HG02798 (cell line): ENCODE measurements at regions not wholly inside any gene's neighbourhood (a gene's known extent, or its start where the extent isn't known, plus 50 kb on each side); places are given as distances from the start of the nearest gene placed in this dataset.
"Not testable (repeated sequence)": the region's sequence is repeated elsewhere in the genome, so short reads cannot be mapped to it uniquely, and the experiment has no call there.

Source experiments
- ATAC-seq: cut with Tn5 transposase; IDR thresholded peaks from one replicate; pipeline ENCODE4 v1.9.1; 2021; ENCODE audit warnings: mild to moderate bottlenecking; ENCODE audit not compliant: unreplicated experiment, poor library complexity

DNA sequence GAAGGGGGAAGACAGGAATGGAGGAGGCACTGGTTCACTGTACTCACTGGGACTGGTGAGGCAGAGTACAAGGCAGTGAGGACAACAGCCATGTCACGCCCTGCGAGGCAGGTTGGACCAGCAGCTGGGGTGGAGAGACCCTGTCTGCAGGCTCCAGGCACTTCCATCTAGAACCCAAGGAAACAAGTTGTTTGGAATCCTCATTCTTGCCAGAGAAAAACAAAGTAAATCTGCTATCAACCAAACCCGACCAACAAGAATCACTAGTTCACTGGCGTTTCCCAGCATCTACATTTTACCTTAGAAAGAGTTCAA, 98.5 kb upstream of the CDYL start:
- no peak for ATAC-seq

DNA sequence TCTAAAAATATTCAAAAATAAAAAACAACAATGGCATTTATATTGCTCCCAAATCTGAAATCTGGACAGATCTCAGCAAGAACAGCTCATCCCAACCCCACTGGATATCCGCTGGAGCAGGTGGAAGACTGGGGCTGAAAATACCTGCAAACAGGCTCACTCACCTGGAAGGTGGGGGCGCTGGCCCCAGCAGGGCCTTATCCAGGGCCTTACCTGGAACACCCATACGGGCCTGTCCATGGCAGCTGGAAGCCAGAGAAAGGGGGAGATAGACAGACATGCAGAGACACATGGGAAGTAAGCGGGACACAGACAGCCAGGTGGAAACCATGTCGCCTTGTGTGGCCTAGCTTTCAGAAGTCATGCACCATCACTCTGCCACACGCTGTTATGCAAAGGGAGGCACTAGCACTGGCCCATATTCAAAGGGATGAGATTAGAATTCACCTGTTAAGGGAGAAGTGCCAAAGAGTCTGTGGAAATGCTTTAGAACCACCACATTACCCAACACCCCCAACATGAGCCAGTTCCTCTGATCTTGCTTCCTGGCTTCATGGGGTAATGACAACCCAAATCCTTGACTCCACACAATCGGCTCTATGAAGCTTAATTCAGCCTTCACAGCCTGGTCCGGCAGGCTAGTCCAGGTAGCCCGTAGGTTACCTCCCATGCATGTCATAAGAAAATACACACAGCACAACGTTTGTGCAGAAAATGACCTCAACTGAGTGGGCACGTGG, 99.0 kb upstream of the CDYL start:
- ATAC-seq = no peak

DNA sequence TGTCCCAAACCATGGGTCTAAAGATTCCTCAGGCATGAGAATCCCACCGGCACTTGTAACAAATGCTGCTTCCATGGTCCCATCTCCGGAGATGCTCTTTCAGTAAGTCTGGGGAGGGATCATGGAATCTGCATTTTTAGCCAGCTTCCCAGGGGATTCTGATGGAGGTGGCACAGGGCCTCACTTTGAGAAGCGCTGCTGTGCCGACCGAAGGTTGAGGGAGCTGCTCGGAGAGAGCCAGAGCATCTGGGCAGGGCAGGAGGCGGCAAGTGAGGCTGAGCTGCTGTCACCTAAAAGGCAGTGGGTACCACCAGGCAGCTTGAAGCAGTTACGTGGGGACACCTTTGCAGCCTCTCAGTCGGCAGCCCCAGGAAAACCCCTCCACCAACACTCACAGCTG, 100.2 kb upstream of the CDYL start:
- no peak for ATAC-seq

DNA sequence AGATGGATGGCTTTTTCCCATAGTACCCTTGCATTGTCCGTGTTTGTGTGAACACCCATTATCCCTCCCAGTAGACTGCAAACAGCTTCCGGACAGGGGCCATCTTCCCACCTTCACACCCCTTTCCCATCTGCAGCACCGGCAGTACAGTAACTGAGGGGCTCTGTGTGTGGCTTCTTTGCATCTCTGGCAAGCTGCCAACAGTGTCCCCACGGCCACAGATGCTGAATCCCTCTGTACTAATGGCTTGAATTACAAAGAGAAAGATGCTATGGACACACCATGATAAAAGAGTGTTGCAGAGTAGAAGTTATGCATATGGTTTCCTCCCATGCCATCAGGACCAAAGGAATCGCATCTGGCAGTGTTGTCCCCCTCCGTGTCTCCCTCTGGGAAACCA, 101.1 kb upstream of the CDYL start:
- ATAC-seq = no peak

DNA sequence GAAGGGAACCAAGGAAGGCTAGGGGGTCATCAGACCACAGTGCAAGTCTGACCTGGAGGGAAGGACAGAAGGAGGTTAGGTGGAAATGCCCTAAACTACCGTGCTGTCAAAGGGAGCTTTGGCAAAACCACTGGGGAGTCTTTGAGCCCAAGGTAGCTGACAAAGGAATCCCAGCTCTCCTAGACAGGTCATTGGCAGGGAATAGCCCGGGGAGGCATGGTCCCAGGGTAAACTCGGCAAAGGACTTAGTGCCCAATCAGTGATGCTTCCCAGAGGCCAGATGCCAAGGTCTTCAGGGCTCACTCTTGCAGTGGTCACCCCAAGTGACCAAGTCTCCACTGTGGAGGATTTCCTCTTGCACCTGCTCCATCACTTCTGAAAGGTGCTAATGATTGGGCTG, 102.3 kb upstream of the CDYL start:
- ATAC-seq = no peak

DNA sequence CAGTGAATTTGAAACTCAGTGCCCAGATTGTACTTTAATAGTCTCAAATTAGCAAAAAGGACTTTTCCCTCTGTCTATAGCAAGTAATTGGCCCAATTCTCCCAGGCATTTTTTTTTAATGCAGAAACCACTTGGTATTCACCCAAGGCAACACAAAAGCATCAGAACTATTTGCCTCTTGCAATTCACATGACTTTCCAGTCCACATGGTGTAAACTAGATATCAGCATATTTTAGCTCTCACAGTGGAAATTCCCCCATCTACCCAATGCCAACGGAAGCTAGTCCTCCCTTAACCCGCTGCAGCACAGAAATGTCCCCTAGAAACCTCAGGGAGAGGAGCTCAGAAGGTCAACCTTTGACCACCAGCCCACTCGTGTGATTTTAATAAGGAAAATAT, 103.4 kb upstream of the CDYL start:
- ATAC-seq = no peak

DNA sequence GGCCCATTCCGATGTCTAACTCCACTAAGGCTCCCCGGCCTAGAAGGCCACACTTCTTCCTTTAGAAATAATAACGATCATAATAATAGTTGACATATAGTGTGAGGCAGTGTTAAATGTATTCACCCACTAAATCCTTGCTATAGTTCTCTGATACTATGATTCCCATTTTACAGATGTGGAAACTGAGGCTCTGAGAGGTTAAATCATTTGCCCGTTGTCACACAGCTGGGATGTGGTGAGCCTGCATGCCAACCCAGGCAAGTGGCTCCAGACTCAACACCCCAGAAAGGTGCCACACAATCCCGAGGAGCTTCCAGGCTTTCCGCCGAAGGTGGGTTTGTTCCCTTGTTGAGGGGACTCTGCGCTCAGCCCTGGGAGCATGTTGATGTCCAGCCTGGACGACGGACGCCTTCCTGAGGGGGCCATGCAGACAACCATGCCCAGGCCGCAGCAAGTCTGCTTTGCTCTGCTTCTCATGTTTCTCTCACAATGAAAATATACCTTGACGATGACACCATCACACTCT, 104.6 kb upstream of the CDYL start:
- no peak for ATAC-seq

DNA sequence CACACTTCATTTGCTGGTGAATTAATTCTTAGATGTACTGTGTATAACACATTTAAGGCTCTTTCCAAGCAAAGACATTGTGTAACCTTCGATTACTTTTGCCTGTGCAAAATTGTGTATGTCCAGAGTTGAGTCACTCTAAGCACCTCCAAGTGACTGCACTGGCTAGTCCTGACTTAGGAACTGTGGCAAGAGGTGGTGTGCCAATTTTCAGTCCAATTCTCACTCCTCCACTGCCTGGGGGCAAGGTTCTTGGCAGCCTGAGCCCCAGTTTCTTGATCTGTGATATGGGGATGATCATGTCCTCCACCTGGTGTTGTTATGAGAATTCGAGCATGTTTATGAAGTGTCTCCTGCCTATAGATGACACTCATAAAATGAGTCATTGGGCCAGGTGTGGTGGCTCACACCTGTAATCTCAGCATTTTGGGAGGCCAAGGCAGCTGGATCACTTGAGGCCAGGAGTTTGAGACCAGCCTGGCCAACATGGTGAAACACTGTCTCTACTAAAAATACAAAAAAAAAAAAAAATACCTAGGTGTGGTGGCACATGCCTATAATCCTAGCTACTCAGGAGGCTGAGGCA, 105.3 kb upstream of the CDYL start:
- no peak for ATAC-seq

DNA sequence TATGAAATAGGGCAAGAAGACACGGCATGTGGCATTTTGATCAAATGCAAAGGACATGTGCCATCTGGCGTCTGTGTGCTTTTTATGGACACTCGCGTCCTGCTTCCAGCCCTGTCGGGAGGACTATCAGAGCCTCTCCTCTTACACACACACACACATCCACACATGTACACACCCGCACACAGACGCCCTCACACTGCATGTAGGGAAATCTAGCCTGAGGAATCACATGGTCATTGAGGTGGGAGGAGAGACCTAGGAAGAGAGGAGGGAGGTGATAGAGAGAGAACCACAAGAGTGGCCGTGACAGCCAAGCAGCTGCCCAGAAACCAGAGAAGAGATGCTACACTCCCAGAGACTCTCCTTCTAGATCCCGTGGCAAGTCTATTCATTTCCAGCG, 105.9 kb upstream of the CDYL start:
- no peak for ATAC-seq

DNA sequence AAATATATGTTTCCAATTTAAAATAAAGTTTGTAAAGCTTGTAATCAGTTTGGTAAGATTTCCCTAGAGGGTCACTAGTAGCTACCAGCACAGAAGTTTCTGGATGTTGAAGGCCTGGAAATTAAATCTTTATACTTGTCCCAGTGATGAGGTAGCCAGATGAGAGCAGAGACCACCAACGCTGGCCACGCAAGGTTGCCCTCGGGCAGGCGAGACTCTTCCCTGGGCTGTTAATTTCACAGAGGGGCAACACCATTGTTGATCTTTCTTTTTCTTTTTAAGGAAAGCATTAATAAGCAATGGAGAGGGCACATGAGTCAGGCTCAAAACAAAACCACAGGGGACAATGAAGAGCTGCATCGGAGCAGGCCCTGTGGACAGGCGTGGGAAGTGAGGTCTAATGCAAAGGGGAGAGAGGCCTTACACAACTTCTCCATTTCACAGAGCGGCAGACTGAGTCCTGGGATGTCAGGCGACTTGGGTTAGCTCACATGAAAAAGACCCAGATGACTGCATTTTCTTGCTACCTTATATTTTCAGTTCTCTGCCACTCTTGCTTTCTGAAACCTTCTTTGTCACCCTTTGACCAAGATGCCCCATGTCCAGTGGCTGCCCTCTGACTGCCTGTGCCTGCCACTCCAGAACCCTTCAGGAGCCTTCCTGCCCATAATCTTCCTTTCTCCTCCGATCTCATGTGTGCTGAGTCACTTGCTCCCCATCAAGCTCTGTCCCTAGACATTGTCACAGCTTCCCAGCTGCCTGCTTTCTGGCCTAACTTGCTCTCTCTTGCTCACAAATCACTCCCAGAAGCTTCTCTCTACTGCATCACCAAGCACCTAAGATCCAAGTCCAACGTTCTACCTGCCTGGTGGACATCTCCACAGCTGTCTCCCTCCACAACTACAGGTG, 107.7 kb upstream of the CDYL start:
- no peak for ATAC-seq

DNA sequence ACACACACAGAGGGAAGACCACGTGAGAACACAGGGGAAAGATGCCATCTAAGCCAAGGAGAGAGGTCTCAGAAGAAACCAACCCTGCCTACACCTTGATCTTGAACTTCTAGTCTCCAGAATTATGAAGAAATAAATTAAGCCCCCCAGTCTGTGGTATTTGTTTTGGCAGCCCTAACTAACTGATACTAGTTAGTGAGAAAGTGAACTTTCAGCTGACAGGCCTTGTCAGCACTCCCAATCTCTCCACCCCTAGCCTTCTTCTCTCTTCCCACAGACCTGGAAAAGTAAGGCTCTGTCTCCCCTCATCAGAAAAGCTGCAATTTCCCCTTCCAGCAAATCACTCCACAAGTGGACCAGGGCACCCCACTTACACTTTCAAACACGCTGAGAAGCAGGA, 108.6 kb upstream of the CDYL start:
- no peak for ATAC-seq

DNA sequence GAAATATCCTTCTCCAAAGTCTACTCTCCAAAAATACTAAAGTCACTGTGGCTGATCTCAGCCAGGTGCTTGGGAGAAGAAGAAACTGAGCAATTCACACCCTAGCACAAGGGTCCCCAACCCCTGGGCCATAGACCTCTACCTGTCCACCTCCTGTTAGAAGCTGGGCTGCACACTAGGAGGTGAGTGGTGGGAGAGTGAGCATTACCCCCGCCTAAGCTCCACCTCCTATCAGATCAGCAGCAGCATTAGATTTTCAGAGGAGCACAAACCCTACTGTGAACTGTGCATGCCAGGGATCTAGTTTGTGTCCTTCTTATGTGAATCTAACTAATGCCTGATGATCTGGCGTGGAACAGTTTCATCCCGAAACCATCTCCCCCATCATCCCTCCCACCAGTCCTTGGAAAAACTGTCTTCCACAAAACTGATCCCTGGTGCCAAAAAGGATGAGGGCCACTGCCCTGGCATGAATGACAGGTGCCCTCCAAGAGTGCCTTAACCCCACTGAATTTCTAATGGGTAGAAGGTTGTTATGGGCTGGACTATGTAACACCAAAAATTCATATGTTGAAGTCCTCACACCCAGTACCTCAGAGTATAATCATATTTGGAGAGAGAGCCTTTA, 109.2 kb upstream of the CDYL start:
- no peak for ATAC-seq

DNA sequence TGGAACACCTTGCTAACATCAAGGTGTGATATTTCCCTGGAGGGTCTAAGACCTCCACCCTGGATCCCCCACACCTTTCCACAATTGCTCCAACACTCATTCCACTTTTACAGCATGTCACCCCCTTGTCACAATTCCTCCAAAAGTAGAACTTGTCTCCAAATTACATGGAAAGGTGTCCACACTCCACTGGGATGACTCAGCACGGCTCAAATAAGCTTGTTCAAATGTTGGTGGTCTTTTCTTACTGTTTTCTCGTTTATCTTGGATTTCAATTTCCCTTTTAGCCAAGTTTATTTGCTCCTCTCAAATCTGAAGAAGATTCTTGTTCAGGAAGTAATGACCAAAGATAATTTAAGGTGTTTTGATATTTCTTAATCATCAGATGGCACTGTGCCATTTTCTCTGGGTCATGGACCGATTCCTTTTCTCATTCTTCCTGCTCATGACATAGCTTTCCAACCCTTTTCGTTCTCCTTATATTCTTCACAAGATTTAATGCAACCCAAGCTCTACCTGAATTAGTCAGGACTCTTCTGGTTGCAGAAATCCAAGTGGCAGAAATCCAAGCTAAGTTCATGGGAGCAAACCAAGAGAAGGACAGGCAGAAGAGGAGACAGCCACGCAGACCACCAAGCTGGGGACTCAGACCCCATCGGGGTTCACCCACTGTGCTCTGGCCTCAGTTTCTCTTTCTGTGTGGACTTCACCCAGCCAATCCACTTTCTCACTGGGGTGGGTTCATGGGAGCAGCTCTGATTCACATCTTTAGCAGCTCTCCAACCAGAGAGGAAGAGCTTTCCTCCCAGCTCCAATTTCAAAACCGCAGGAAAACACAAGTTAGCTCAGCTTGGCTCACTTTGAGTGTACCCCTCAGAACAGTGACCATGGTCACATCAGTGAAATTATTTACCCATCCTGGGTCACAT, 110.5 kb upstream of the CDYL start:
- no peak for ATAC-seq

DNA sequence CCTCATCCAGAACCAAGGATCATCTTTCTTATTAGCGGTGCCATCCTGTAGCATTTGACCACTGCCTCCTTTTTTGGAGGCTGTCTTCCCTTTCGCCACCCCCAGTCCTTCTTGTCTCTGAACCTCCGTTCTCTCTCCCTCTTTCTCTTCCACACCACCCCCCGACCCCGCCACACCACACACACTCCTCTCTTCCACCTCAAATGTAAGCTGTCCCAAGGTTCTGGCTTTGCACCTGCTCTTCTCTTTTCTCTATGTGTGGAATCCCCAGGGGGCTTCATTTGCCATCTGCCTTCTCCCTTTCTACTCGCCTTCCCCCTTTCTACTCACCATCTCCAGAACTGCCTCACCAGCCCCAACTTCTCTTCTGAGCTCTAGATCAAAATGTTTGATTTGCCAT, 111.3 kb upstream of the CDYL start:
- no peak for ATAC-seq

DNA sequence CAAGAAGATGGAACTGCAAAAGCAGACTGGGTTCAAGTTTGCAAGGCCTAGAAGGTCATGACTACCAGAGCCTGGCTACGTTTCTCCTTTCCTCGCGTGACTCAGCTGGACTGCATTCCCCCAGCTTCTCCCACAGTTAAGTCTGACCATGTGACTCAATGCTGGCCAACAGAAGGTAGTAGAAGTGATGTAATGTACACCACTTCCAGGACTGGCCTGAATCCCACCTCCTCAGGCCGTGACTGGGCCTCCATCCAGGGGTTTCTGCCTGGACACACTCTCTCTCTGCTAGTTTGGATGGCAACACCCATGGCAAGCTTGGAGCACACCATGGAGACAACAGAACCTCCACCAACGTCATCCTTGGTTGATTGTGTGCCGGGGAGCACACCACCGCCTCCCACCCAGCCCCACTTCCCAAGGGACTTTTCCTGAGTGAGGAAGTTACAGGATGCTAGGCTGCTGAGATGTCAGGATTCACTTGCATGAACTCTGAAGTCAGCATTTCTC, 112.0 kb upstream of the CDYL start:
- ATAC-seq = no peak

DNA sequence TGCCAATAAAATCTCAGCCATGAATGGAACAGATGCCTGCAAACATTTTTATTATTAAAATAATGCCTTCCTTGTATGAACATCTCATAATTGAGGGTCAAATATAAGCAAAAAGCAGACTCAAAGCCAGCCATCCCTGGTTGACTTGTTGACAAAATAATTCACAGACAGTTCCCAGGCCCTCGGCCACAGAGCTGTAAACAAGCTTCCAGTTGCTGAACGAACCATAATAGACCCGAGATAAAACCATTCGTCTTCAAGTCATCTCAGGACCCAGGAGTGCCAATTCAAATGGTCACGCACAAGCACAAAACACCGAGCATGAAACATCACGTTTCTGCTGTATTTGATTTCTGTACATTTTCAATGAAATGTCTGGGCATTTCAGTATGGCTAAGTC, 113.3 kb upstream of the CDYL start:
- ATAC-seq = no peak

DNA sequence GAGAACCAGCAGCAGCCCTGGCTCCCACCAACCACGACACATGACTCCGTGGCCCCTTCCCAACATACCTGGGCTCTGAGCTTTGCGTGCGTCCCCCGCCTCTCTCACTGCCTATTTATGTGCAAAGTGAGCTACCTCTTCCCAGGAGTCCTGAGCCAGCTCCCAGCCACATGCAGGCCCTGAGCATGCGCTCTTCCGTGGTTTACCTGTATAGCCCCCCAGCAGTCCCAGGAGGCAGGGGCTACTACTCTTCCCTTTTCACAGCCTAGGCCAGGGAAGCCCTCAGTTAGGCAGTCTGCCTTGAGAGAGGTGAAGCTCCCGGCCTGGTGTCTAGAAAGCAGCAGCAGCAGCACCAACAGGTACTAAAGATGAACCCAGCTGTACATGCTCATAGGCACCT, 114.8 kb upstream of the CDYL start:
- no peak for ATAC-seq

DNA sequence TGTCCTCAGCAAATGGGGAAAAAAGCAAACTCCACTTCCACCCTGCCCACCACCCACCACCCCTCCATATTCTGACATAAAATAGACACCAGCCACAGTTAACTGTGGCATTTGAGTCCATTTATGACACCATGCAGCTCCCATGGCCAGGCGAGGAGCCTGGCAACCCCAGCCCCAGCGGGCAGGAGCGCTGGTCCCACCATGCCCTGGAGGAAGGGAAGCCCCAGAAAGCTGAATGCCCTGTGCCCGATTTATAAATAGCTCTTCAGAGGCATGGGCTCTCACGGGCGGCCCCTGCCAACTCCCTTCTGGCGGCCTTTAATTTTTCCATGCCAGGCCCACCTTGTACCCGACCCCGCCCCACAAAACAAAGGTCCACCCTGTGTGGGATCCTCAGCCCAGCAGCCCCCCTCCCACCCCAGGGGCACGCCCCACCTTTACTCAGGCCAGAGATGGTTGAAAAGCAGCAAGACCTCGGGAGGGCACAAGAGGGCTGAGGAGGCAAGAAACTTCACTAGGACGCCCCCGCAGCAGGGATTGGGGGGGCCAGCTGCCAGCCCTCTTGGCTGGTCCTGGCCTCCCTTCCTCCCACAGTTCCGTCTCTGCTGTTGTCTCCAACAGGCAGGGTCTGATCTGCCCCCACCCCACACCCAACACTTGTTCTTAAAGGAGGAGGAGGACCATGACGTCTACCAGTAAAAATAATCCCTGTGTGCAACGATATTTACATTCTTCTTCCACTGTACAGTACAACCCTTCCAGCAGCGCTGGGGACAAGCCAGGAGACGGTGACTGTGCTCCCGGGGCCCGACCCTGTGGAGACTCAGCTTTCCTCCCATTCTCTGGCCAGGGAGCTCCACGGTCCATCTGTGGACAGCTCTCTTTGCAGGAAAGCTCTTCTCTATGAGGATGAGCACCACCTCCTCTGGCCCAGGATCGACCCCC, 115.6 kb upstream of the CDYL start:
- ATAC-seq = no peak

DNA sequence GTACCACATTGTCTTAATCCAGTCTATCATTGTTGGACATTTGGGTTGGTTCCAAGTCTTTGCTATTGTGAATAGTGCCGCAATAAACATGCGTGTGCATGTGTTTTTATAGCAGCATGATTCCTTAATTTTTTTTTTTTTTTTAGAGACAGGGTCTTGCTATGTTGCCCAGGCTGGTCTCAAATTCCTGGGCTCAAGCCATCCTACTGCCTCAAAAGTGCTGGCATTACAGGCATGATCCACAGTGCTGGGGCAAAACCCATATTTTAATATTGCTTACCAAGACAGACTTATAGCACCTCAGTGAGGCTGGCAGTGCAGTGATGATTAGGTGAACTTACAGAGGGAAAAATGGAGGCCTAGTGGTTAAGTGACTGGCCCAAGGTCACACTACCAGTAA, 116.5 kb upstream of the CDYL start:
- not testable (repeated sequence) for ATAC-seq
